T-helper 2 cell (primary cell): ENCODE measurements at regions not wholly inside any gene's neighbourhood (a gene's known extent, or its start where the extent isn't known, plus 50 kb on each side); places are given as distances from the start of the nearest gene placed in this dataset.
"Not testable (repeated sequence)": the region's sequence is repeated elsewhere in the genome, so short reads cannot be mapped to it uniquely, and the experiment has no call there.

Experiments
- DNase-seq, 5 experiments: peaks; one replicate each; pipeline versions ENCODE4 v3.0.0 to v3.0.0-alpha.2; 2012 to 2022

- no peak for DNase-seq
Observed at GRCh38 chr9:126057121-126057825, 269.4 kb upstream of the MVB12B start.

GRCh38 chr9:126058011-126058531 lies 268.6 kb upstream of the MVB12B start:
- no peak for DNase-seq

- no peak for DNase-seq
Observed at GRCh38 chr9:126058591-126058990, 268.0 kb upstream of the MVB12B start.

- DNase-seq, result no peak
Observed at GRCh38 chr9:126061575-126061974, 265.1 kb upstream of the MVB12B start.

GRCh38 chr9:126062158-126062886 lies 264.3 kb upstream of the MVB12B start:
- no peak for DNase-seq

- DNase-seq, result no peak
Observed at GRCh38 chr9:126063326-126063725, 263.3 kb upstream of the MVB12B start.

GRCh38 chr9:126066131-126066530 lies 260.5 kb upstream of the MVB12B start:
- no peak for DNase-seq

- no peak for DNase-seq
Observed at GRCh38 chr9:126067031-126067734, 259.4 kb upstream of the MVB12B start.

- no peak for DNase-seq
Observed at GRCh38 chr9:126068534-126069230, 257.9 kb upstream of the MVB12B start.

GRCh38 chr9:126069400-126069955 lies 257.2 kb upstream of the MVB12B start:
- DNase-seq, result no peak

GRCh38 chr9:126070058-126070655 lies 256.5 kb upstream of the MVB12B start:
- no peak for DNase-seq

- no peak for DNase-seq
Observed at GRCh38 chr9:126071076-126071750, 255.4 kb upstream of the MVB12B start.

GRCh38 chr9:126077656-126078055 lies 249.0 kb upstream of the MVB12B start:
- DNase-seq, result not testable (repeated sequence)

- DNase-seq, result no peak
Observed at GRCh38 chr9:126080641-126081040, 246.0 kb upstream of the MVB12B start.

- no peak for DNase-seq
Observed at GRCh38 chr9:126081746-126082145, 244.9 kb upstream of the MVB12B start.

- DNase-seq, result no peak
Observed at GRCh38 chr9:126084008-126084407, 242.6 kb upstream of the MVB12B start.

- DNase-seq, result no peak
Observed at GRCh38 chr9:126084696-126085095, 241.9 kb upstream of the MVB12B start.

GRCh38 chr9:126085170-126085569 lies 241.5 kb upstream of the MVB12B start:
- no peak for DNase-seq

GRCh38 chr9:126088336-126088735 lies 238.3 kb upstream of the MVB12B start:
- DNase-seq, result no peak

GRCh38 chr9:126089789-126090188 lies 236.8 kb upstream of the MVB12B start:
- DNase-seq, result no peak

- DNase-seq, result no peak
Observed at GRCh38 chr9:126093771-126094170, 232.9 kb upstream of the MVB12B start.
